ENCODE measurements at regions not wholly inside any gene's neighbourhood (a gene's known extent, or its start where the extent isn't known, plus 50 kb on each side); places are given as distances from the start of the nearest gene placed in this dataset.

- H2BK120ac ChIP-seq (ENCODE audit: low read depth, low read length, poor library complexity, severe bottlenecking): no peak overlapping the region
- H2BK15ac ChIP-seq (ENCODE audit: low read depth, low read length): no peak overlapping the region
- Mint-ChIP-seq H3K4me3 (no peak overlapping the region), H3K9me3 (no peaks in the 10 kb centered on the region), H3K27me3 (ENCODE audit: low read depth) (peaks cover 2% of the 10 kb centered on the region; the same call in 1 of the 2 replicates), H3K36me3 (ENCODE audit: insufficient read depth in 1 of 3, low read depth in 3 of 3) (no peaks in the 10 kb centered on the region), H3K4me1 (peaks cover 15% of the 10 kb centered on the region in 2 experiments), H3K27ac (no peak overlapping the region)
- H3K4me2 ChIP-seq (ENCODE audit: insufficient read depth, insufficient read length, low read length): no peak overlapping the region
- no peak overlapping the region for H2AK5ac ChIP-seq (ENCODE audit: insufficient read length, low read length)
- no peak overlapping the region for H2AFZ ChIP-seq (ENCODE audit: low read length)
- DNase-seq: no peak
- TF ChIP-seq CTCF (conservative IDR thresholded peaks at IDR 0.05): no peak
- no peaks in the 10 kb centered on the region for H4K20me1 ChIP-seq (ENCODE audit: control insufficient read depth, insufficient read depth, insufficient read length)
- no peak overlapping the region for H2BK5ac ChIP-seq (ENCODE audit: insufficient read length, low read length)
- no peaks in the 10 kb centered on the region for H3K79me2 ChIP-seq (ENCODE audit: insufficient read depth, low read length)
- H3K23ac ChIP-seq (ENCODE audit: insufficient read length, low read depth, low read length): no peak overlapping the region
- H3K23me2 ChIP-seq (ENCODE audit: insufficient read length, low read depth, low read length, poor library complexity, severe bottlenecking): no peaks in the 10 kb centered on the region
- H3K18ac ChIP-seq (ENCODE audit: insufficient read length, low read depth, low read length): no peak overlapping the region
- H3K4me1 ChIP-seq (ENCODE audit: insufficient read depth, low read length): peaks cover 7% of the 10 kb centered on the region; the same call in 1 of the 2 replicates
- no peak overlapping the region for H3K27ac ChIP-seq (ENCODE audit: insufficient read length, low read depth, low read length)
- H4K5ac ChIP-seq (ENCODE audit: insufficient read length, low read depth, low read length): no peak overlapping the region
- H4K8ac ChIP-seq (replicated peaks; ENCODE audit: insufficient read length, low read depth, low read length): no peak overlapping the region
- no peaks in the 10 kb centered on the region for H3K27me3 ChIP-seq (ENCODE audit: insufficient read depth, low read length)
- H3K9me3 ChIP-seq (ENCODE audit: control insufficient read depth, low read depth, low read length): no peaks in the 10 kb centered on the region
- no peak overlapping the region for H3K56ac ChIP-seq (ENCODE audit: insufficient read length, low read depth, low read length)
- no peaks in the 10 kb centered on the region for H3K79me1 ChIP-seq (ENCODE audit: insufficient read depth, low read depth, low read length, poor library complexity, severe bottlenecking)
- H3K9ac ChIP-seq (ENCODE audit: extremely low read depth, insufficient read length, low read length): no peak overlapping the region
- no peak overlapping the region for H3T11ph ChIP-seq (ENCODE audit: low read length)
- WGBS (ENCODE audit: extremely low coverage, insufficient read length, low lambda C conversion rate): no CpG with 5 or more reads among the region's 6 CpGs
- no peak overlapping the region for H4K91ac ChIP-seq (ENCODE audit: insufficient read length, low read depth, low read length)
- no peak overlapping the region for H2BK20ac ChIP-seq (ENCODE audit: low read depth, low read length, poor library complexity, severe bottlenecking)
- H3K14ac ChIP-seq (ENCODE audit: insufficient read depth, low read length): no peak overlapping the region
- no peak overlapping the region for H3K4ac ChIP-seq (ENCODE audit: low read depth, low read length)
- no peak overlapping the region for H2BK12ac ChIP-seq (ENCODE audit: insufficient read length, low read depth, low read length)
Measured at GRCh38 chr2:104474716-104475115, 379.2 kb upstream of the POU3F3 start.

All from H9 (cell line).